Mesothelial cell of epicardium (in vitro differentiated cells): ENCODE measurements at regions not wholly inside any gene's neighbourhood (a gene's known extent, or its start where the extent isn't known, plus 50 kb on each side); places are given as distances from the start of the nearest gene placed in this dataset.

Source experiments
- DNase-seq, 2 experiments: peaks; one replicate each; pipeline ENCODE4 v3.0.0; 2021; ENCODE audit warnings: low spot score in 2 of 2; ENCODE audit not compliant: unreplicated experiment in 2 of 2
- H3K27ac Mint-ChIP-seq: 2 replicates; pipeline ENCODE4 v1.8.0; 2021; ENCODE audit warnings: mixed read lengths
- H3K27me3 Mint-ChIP-seq: 2 replicates; pipeline ENCODE4 v1.8.0; 2021; ENCODE audit warnings: low read depth, mixed read lengths
- H3K36me3 Mint-ChIP-seq: 2 replicates; pipeline ENCODE4 v1.8.0; 2021; ENCODE audit warnings: mixed read lengths
- H3K4me1 Mint-ChIP-seq: 2 replicates; pipeline ENCODE4 v1.8.0; 2021; ENCODE audit warnings: mixed read lengths
- H3K4me3 Mint-ChIP-seq: 2 replicates; pipeline ENCODE4 v1.8.0; 2021; ENCODE audit warnings: mild to moderate bottlenecking, moderate library complexity, mixed read lengths
- H3K9me3 Mint-ChIP-seq: 2 replicates; pipeline ENCODE4 v1.8.0; 2021; ENCODE audit warnings: mixed read lengths
- TF ChIP-seq, protein P1 (sequence below): fragments of 200-600 bp; sonication (generic); IDR thresholded peaks from one replicate; pipeline ENCODE4 v1.5.0; 2021; ENCODE audit warnings: antibody characterized with exemption; ENCODE audit not compliant: unreplicated experiment

DNA sequence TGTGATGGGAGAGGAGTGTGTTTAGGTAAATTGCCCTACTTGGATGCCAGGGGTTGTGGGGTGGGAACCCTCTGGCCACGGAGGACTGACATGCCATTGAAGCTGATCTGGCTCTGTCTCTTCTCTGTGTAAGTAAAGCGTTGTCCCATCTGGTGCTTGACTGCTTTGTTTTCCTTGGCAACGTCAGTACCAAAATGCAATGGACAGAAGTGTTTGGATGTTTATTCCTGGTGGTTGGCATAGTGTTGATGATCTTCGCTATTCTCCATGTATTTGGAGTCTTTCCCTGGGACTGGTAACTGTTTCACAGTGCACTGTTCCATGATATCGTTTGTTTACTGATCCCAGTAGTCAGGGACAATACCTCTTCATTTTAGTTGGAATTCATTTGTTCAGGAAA, 130.5 kb upstream of the MCTP2 start:
- Mint-ChIP-seq H3K27ac (no peak overlapping the region), H3K4me3 (no peak overlapping the region), H3K4me1 (no peaks in the 10 kb centered on the region), H3K9me3 (peaks cover 9% of the 10 kb centered on the region), H3K27me3 (peaks cover 11% of the 10 kb centered on the region), H3K36me3 (no peaks in the 10 kb centered on the region)
- TF ChIP-seq, protein P1, sequence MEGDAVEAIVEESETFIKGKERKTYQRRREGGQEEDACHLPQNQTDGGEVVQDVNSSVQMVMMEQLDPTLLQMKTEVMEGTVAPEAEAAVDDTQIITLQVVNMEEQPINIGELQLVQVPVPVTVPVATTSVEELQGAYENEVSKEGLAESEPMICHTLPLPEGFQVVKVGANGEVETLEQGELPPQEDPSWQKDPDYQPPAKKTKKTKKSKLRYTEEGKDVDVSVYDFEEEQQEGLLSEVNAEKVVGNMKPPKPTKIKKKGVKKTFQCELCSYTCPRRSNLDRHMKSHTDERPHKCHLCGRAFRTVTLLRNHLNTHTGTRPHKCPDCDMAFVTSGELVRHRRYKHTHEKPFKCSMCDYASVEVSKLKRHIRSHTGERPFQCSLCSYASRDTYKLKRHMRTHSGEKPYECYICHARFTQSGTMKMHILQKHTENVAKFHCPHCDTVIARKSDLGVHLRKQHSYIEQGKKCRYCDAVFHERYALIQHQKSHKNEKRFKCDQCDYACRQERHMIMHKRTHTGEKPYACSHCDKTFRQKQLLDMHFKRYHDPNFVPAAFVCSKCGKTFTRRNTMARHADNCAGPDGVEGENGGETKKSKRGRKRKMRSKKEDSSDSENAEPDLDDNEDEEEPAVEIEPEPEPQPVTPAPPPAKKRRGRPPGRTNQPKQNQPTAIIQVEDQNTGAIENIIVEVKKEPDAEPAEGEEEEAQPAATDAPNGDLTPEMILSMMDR: no peak
- DNase-seq: no peak

DNA sequence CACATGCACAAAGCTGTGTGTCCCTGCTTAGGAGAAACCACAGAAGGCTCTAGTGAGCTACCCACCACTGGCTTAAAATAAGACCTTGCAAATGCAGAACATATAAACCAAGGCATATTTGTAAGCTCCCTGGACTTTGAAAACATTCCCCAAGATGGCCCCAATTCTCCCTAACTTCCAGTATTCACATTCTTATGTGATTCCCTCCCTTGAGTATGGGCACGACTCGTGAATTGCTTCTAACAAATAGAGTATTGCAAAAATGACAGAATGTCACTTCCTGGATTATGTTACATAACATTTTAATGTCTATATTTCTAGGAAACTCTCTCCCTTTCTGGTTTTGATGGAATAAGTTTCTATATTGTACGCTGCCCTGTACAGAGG, 131.8 kb upstream of the MCTP2 start:
- H3K27me3 Mint-ChIP-seq: peaks cover 12% of the 10 kb centered on the region

DNA sequence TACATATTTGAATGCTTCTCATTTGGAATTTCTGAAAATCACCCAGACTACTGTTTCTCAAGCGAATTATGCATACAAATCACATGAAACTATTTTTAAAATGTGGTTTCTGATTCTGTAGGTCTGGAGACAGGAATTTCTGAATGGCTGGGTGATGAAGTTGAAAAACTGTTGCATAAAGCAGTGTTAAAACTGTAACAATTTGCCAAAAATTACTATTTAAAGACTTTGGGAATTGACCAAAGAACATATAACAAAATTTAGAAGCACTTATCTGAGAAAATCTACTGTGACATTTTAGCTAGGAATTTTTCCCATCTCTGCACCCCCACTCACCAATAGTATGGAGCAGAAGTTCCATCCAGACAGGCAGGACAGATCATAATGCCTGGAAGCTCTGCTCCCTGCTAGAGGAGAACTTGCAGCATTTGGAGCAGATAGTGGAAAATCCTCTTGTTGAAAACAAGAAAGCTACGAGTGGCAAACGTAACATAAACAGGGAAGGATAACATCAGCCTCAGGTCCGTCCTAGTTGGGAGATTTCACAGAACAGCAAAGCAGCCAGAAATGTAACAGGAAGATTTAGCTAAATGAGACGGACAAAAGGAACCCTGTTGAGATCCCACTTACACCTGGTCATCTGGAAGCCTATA, 132.3 kb upstream of the MCTP2 start:
- Mint-ChIP-seq H3K4me3 (no peak overlapping the region), H3K9me3 (peaks cover 4% of the 10 kb centered on the region), H3K27ac (no peak overlapping the region), H3K27me3 (peaks cover 15% of the 10 kb centered on the region), H3K4me1 (no peaks in the 10 kb centered on the region), H3K36me3 (no peaks in the 10 kb centered on the region)
- DNase-seq: no peak
- TF ChIP-seq, protein P1: no peak

More for the DNA sequence above, 131.8 kb upstream of the MCTP2 start:
- no peak overlapping the region for H3K4me3 Mint-ChIP-seq
- TF ChIP-seq, protein P1: no peak
- no peak for DNase-seq
- H3K36me3 Mint-ChIP-seq: no peaks in the 10 kb centered on the region
- no peak overlapping the region for H3K27ac Mint-ChIP-seq
- H3K4me1 Mint-ChIP-seq: no peaks in the 10 kb centered on the region
- H3K9me3 Mint-ChIP-seq: peaks cover 9% of the 10 kb centered on the region

DNA sequence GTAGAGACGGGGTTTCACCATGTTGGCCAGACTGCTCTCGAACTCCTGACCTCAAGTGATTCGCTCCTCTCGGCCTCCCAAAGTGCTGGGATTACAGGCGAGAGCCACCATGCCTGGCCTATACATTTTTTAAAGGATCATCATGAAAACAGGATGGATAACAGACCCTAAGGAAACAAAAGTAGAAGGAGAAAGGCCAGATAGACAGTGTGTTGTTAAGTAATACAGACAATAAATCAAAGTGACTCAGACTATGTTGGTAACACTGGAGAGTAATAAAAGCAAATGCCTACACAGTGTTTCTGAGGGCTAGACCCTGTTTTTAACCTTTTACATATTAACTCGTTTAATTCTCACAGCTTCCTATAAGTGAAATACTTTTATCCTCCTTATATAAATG, 133.8 kb upstream of the MCTP2 start:
- Mint-ChIP-seq H3K36me3 (no peaks in the 10 kb centered on the region), H3K27ac (no peak overlapping the region), H3K4me3 (no peak overlapping the region), H3K9me3 (no peaks in the 10 kb centered on the region), H3K4me1 (no peaks in the 10 kb centered on the region), H3K27me3 (peaks cover 17% of the 10 kb centered on the region)
- TF ChIP-seq, protein P1: no peak
- DNase-seq: no peak

DNA sequence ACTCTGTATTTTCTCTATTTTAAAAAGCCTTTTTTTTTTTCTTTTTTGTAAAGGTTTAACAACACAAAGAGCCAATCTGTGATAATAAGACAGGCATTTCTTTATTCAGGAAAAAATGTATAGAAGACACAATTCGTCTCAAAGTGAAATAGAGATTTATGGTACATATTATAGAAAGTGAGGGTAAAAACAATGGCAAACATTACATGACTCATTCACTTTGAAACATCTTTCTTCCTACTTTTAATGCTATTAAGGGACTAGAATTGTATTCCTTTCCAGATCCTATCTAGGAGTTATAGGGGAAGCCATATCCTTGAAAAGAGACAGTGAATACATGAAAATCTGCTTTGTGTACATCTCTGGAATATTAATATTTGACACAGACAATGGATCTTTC, 137.1 kb upstream of the MCTP2 start:
- DNase-seq: no peak
- H3K9me3 Mint-ChIP-seq: no peaks in the 10 kb centered on the region
- H3K27ac Mint-ChIP-seq: no peak overlapping the region
- H3K27me3 Mint-ChIP-seq: peaks cover 27% of the 10 kb centered on the region
- H3K4me1 Mint-ChIP-seq: no peaks in the 10 kb centered on the region
- TF ChIP-seq, protein P1: no peak
- H3K4me3 Mint-ChIP-seq: no peak overlapping the region
- no peaks in the 10 kb centered on the region for H3K36me3 Mint-ChIP-seq

DNA sequence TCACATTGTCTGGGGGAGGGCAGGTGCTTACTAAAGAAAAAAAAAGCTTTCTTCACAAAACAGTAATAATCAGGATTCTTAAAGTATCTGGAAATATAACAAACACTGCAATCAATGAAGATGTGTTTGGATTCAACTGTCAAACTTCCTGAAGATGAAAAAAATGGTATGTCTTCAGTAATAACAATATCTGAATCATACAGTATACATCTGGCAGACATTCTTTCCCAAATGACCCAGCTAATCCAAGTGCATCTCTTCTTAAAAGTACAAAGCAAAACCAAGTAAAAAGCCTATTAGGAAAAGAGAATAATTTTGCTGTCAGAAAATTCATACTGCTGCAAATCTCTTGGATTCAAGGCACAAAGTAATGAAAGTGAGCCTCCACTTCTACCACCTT, 145.0 kb upstream of the MCTP2 start:
- Mint-ChIP-seq H3K9me3 (no peaks in the 10 kb centered on the region), H3K4me1 (peaks cover 4% of the 10 kb centered on the region), H3K4me3 (no peak overlapping the region), H3K36me3 (no peaks in the 10 kb centered on the region), H3K27me3 (peaks cover 10% of the 10 kb centered on the region), H3K27ac (no peak overlapping the region)
- TF ChIP-seq, protein P1: no peak
- DNase-seq: no peak
